GM21723 (cell line): ENCODE measurements at regions not wholly inside any gene's neighbourhood (a gene's known extent, or its start where the extent isn't known, plus 50 kb on each side); places are given as distances from the start of the nearest gene placed in this dataset.
A peak's percentile ranks its signal among the peaks of the same experiment; 100 is the strongest.
"Not testable (repeated sequence)": the region's sequence is repeated elsewhere in the genome, so short reads cannot be mapped to it uniquely, and the experiment has no call there.

Experiments used
- ATAC-seq: cut with Tn5 transposase; IDR thresholded peaks from one replicate; pipeline ENCODE4 v1.9.1; 2021; ENCODE audit warnings: mild to moderate bottlenecking, moderate library complexity; ENCODE audit not compliant: unreplicated experiment

DNA sequence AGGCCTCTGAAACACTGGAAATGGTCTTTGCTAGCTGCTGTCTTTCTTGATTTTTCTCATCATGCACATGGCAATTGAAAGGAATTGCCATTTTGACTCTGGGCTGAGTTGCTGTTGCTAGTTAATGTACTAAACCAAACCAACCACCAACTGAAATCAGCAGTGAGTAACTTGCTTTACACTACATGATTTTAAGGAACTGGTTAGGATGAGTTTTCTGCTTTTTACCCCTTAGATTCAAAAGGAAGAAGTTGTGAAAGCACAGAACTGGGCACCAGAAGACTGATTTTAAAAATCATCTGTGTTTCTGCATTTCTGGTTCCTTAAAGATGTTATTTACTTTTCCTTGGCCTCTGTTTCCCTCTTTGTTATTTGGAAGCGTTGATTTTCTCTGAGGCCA, 361.9 kb downstream of the HLX start:
- no peak for ATAC-seq

DNA sequence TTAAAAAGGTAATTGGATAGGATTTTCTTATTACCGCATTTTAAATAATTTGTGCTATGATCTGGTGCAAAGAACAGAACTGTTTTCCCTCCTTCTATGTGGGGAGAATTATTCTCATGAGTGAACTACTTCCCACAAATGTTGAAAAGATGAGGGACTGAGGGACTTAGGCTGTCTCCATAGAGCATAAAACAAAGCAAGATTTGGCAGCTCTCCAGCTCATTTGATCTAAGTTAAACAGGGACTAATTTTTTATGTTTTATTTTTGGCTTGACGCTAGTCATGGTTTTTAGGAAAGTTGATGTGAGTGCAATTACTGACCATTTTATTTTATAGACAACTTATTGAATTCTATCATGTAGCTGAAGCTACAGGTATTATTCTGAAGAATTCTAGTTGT, 362.3 kb downstream of the HLX start:
- no peak for ATAC-seq

DNA sequence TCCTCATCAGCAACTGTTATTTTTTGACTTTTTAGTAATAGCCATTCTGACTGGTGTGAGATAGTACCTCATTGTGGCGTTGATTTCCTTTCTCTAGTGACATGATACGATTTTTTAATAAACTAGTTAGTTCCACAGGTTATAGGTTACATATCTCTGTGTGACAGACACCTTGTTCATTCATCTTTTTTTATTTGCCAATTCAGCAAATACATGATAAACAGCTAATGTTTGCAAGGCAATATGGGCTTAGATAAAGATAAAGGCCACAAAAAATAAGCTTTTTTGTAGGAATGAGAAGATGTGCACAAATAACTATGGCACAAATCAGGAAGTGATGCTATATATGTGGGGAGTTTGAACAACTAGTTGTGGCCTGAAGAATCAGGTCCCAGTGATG, 366.8 kb downstream of the HLX start:
- ATAC-seq = no peak

- no peak for ATAC-seq
Observed at GRCh38 chr1:221246628-221247415, 367.6 kb downstream of the HLX start.

- no peak for ATAC-seq
Observed at GRCh38 chr1:221251580-221251979, 372.3 kb downstream of the HLX start.

DNA sequence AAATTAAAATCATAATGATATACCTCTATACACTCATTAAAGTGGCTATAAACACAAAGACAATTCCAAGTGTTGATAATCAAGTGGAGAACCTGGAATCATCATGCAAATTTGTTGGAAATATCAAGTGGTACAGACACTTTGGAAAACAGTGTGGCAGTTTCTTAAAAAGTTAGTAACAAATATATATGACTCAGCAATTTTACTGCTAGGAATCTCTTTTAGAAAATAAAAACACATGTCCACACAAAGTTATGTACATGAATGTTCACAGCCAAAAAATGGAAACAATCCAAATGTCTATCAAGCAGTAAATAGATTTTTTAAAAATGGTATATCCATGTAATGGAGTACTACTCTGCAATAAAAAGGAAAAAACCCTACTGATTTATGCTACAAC, 375.6 kb downstream of the HLX start:
- no peak for ATAC-seq

GRCh38 chr1:221256773-221257172, 377.5 kb downstream of the HLX start:
- no peak for ATAC-seq

DNA sequence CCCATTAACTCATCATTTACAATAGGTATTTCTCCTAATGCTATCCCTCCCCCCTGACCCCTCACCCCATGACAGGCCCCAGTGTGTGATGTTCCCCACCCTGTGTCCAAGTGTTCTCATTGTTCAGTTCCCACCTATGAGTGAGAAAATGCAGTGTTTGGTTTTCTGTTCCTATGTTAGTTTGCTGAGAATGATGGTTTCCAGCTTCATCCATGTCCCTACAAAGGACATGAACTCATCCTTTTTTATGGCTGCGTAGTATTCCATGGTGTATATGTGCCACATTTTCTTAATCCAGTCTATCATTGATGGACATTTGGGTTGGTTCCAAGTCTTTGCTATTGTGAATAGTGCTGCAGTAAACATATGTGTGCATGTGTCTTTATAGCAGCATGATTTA, 378.3 kb downstream of the HLX start:
- not testable (repeated sequence) for ATAC-seq

- not testable (repeated sequence) for ATAC-seq
Observed at GRCh38 chr1:221262677-221263076, 383.4 kb downstream of the HLX start.

GRCh38 chr1:221263831-221264767, 384.9 kb downstream of the HLX start:
- ATAC-seq = peak; percentile 97

DNA sequence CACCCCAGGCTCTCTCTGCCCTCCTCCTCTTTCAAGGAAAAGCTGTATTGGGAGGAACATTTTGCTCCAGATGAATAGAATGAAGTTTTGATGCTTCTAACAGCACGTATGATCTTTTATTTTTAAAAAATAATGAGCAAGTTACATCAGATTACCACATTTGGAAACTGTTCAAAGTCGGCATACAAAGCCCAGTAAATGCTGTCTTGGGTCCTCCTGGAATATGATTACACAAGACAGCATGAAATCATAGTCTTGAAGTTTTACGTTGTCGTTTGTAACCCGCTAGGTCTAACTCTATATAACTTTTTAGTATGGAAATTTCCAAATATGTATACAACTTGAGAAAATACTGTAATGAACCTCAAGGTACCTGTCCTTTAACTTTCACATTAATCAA, 385.6 kb downstream of the HLX start:
- no peak for ATAC-seq

- ATAC-seq = no peak
Observed at GRCh38 chr1:221268295-221268694, 389.1 kb downstream of the HLX start.

- no peak for ATAC-seq
Observed at GRCh38 chr1:221271701-221272100, 392.5 kb downstream of the HLX start.

- no peak for ATAC-seq
Observed at GRCh38 chr1:221272940-221273339, 393.7 kb downstream of the HLX start.

GRCh38 chr1:221274373-221274772, 395.1 kb downstream of the HLX start:
- no peak for ATAC-seq

GRCh38 chr1:221276896-221277409, 397.7 kb downstream of the HLX start:
- ATAC-seq = no peak

DNA sequence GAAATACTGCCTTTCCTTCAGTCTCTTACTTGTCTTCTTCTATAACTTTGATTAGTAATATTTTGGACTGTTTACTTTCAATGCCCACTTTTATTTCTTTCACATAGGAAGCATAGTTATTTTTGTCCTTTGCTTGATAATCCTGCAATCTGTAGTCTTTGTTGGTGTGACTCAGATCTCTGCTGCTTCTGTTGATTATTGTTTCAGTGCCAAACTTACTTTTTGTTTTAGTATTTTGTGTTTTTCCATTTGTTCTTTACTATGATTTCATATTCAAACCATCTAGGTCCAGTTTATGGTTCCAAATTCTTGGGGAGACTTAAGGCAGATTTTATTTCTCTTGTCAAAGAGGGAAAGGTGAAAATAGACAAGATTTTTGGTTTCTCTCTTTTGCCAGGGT, 399.9 kb downstream of the HLX start:
- ATAC-seq = no peak

GRCh38 chr1:221283532-221283931, 404.3 kb downstream of the HLX start:
- no peak for ATAC-seq

DNA sequence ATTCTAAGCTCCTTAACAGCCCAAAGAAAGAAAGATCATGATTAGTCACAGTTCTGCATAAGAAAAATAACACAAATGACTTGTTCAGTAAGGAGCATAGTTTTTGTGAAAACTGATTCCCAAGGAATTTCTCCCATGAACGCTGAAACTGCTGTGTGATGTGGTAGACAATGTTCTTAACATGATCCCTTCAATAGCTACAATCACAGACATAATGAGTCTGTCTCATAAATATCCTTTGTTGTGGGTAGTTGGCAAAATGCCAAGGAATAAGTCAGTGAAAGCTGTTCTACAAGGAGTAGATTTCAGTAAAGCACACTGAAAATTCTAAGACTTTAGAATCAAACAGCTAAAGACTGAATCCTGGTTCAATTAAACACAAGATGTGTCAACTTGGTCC, 404.8 kb downstream of the HLX start:
- ATAC-seq = no peak

GRCh38 chr1:221284991-221285390, 405.7 kb downstream of the HLX start:
- ATAC-seq = not testable (repeated sequence)

DNA sequence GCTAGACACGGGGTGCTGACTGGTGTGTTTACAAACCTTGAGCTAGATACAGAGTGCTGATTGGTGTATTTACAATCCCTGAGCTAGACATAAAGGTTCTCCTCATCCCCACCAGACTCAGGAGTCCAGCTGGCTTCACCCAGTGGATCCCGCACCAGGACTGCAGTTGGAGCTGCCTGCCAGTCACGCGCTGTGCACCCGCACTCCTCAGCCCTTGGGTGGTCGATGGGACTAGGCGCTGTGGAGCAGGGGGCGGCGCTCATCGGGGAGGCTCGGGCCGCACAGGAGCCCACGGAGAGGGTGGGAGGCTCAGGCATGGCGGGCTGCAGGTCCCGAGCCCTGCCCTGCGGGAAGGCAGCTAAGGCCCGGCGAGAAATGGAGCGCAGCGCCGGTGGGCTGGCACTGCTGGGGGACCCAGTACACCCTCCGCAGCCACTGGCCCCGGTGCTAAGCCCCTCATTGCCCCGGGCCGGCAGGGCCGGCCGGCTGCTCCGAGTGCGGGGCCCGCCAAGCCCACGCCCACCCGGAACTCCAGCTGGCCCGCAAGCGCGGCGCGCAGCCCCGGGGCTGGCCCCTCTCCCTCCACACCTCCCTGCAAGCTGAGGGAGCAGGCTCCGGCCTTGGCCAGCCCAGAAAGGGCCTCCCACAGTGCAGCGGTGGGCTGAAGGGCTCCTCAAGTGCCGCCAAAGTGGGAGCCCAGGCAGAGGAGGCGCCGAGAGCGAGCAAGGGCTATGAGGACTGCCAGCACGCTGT, 406.4 kb downstream of the HLX start:
- ATAC-seq = not testable (repeated sequence)
